SK-N-SH (cell line): ENCODE measurements at regions not wholly inside any gene's neighbourhood (a gene's known extent, or its start where the extent isn't known, plus 50 kb on each side); places are given as distances from the start of the nearest gene placed in this dataset.

Experiments
- CTCF ChIA-PET: fragments of 300-600, 350-600 bp; formaldehyde crosslinking; extraction: SDS; loops from one replicate; lab custom pipeline; 2021; lab: Yijun Ruan, JAX
- POLR2A ChIA-PET: fragments of 350-600 bp; sonication (Branson Sonifier 250); formaldehyde crosslinking; extraction: SDS; loops from one replicate; lab custom pipeline; 2020; ENCODE audit warnings: antibody characterized with exemption, inconsistent platforms; lab: Yijun Ruan, JAX
- DNase-seq: peaks from one replicate; pipeline ENCODE4 v3.0.0; 2012
- H2AFZ ChIP-seq: fragments of 200-600 bp; sonication (generic); 2 replicates; pipeline ENCODE4 v1.8.1; 2016; ENCODE audit warnings: antibody characterized with exemption, mild to moderate bottlenecking, low read depth
- H3F3A ChIP-seq: fragments of 200-600 bp; sonication (generic); replicated peaks from 2 replicates; pipeline ENCODE3; 2016; ENCODE audit warnings: antibody characterized with exemption, mild to moderate bottlenecking; ENCODE audit not compliant: insufficient read depth
- H3K27ac ChIP-seq, 2 experiments: fragments of 200-500 bp in 1 of 2; fragments of 200-600 bp in 1 of 2; sonication (Bioruptor generic) in 1 of 2; sonication (generic), shearing (Covaris generic) in 1 of 2; 2 replicates each; pipeline versions ENCODE4 v1.5.1 to v1.6.1; 2014 to 2016; ENCODE audit warnings: low read depth in 2 of 2, inconsistent platforms in 1 of 2, low read length in 1 of 2, mild to moderate bottlenecking in 1 of 2, mixed read lengths in 1 of 2
- H3K27me3 ChIP-seq: fragments of 200-600 bp; sonication (generic), shearing (Covaris generic); 2 replicates; pipeline ENCODE4 v1.6.1; 2016; ENCODE audit warnings: mixed run types; ENCODE audit not compliant: insufficient read depth
- H3K36me3 ChIP-seq, 2 experiments: fragments of 200-500 bp in 1 of 2; fragments of 200-600 bp in 1 of 2; sonication (Bioruptor generic) in 1 of 2; sonication (generic) in 1 of 2; replicated peaks in 1 of 2; 2 replicates each; pipeline versions ENCODE3 to v1.5.1; 2014 to 2016; ENCODE audit warnings: low read length in 1 of 2, mild to moderate bottlenecking in 1 of 2; ENCODE audit not compliant: insufficient read depth in 2 of 2, control insufficient read depth in 1 of 2
- H3K4me1 ChIP-seq, 2 experiments: fragments of 200-500 bp in 1 of 2; fragments of 200-600 bp in 1 of 2; sonication (Bioruptor generic) in 1 of 2; sonication (generic), shearing (Covaris generic) in 1 of 2; 2 replicates each; pipeline versions ENCODE4 v1.5.1 to v1.6.1; 2014 to 2016; ENCODE audit warnings: low read depth in 1 of 2, low read length in 1 of 2, mixed run types in 1 of 2; ENCODE audit not compliant: insufficient read depth in 2 of 2, control insufficient read depth in 1 of 2
- H3K4me2 ChIP-seq: fragments of 200-600 bp; sonication (generic), shearing (Covaris generic); 2 replicates; pipeline ENCODE4 v1.6.1; 2017; ENCODE audit warnings: mixed run types
- H3K4me3 ChIP-seq, 2 experiments: fragments of 200-500 bp in 1 of 2; fragments of 200-600 bp in 1 of 2; sonication (Bioruptor generic) in 1 of 2; sonication (generic), shearing (Covaris generic) in 1 of 2; 2 replicates each; pipeline versions ENCODE4 v1.5.1 to v1.8.1; 2014 to 2016; ENCODE audit warnings: low read depth in 2 of 2, inconsistent platforms in 1 of 2, low read length in 1 of 2, mild to moderate bottlenecking in 1 of 2, mixed read lengths in 1 of 2, moderate library complexity in 1 of 2
- H3K79me2 ChIP-seq: fragments of 200-600 bp; sonication (generic); 2 replicates; pipeline ENCODE4 v1.8.1; 2017; ENCODE audit warnings: mild to moderate bottlenecking; ENCODE audit not compliant: insufficient read depth
- H3K9ac ChIP-seq: fragments of 200-600 bp; sonication (generic); 2 replicates; pipeline ENCODE4 v1.6.1; 2017; ENCODE audit warnings: mixed run types
- H3K9me2 ChIP-seq: fragments of 200-600 bp; sonication (generic); 2 replicates; pipeline ENCODE4 v1.6.1; 2017; ENCODE audit warnings: mixed run types
- H3K9me3 ChIP-seq: fragments of 200-600 bp; sonication (generic); 2 replicates; pipeline ENCODE4 v1.6.1; 2017; ENCODE audit warnings: mixed run types, mild to moderate bottlenecking, moderate library complexity
- H4K20me1 ChIP-seq: fragments of 200-600 bp; sonication (generic); 2 replicates; pipeline ENCODE4 v1.6.1; 2017; ENCODE audit warnings: mild to moderate bottlenecking, mixed run types; ENCODE audit not compliant: insufficient read depth
- CTCF ChIP-seq: fragments of 200-600 bp; sonication (generic); IDR thresholded peaks from 2 replicates; pipeline ENCODE4 v1.6.1; 2017; ENCODE audit warnings: antibody characterized with exemption, mild to moderate bottlenecking, moderate library complexity
- ELF1 ChIP-seq: IDR thresholded peaks from 2 replicates; pipeline ENCODE4 v1.4.0; 2012
- EP300 ChIP-seq, 2 experiments: IDR thresholded peaks; 2 replicates each; pipeline versions ENCODE4 v1.4.0 to v1.6.1; 2012; ENCODE audit warnings: borderline replicate concordance in 1 of 2, low read depth in 1 of 2, low read length in 1 of 2
- FOSL2 ChIP-seq: IDR thresholded peaks from 2 replicates; pipeline ENCODE4 v1.4.0; 2012; ENCODE audit warnings: low read depth, mild to moderate bottlenecking, moderate library complexity, borderline replicate concordance
- FOXJ3 ChIP-seq: sonication (generic); formaldehyde crosslinking; IDR thresholded peaks from 2 replicates; pipeline ENCODE4 v1.5.1; 2020; ENCODE audit warnings: mild to moderate bottlenecking, missing genetic modification reagents
- FOXM1 ChIP-seq: IDR thresholded peaks from 2 replicates; pipeline ENCODE4 v1.4.0; 2012; ENCODE audit warnings: low read depth, mild to moderate bottlenecking
- GABPA ChIP-seq: IDR thresholded peaks from 2 replicates; pipeline ENCODE4 v1.4.0; 2012; ENCODE audit warnings: low read depth, mild to moderate bottlenecking
- GATA2 ChIP-seq: sonication (generic); formaldehyde crosslinking; IDR thresholded peaks from 2 replicates; pipeline ENCODE4 v1.5.0; 2020; ENCODE audit warnings: mild to moderate bottlenecking, missing genetic modification reagents
- JUND ChIP-seq: IDR thresholded peaks from 2 replicates; pipeline ENCODE4 v1.4.0; 2012
- MXI1 ChIP-seq: IDR thresholded peaks from 2 replicates; pipeline ENCODE4 v1.6.1; 2012; ENCODE audit warnings: mild to moderate bottlenecking, low read depth, low read length, improper control_type of control experiment
- NRF1 ChIP-seq: IDR thresholded peaks from 2 replicates; pipeline ENCODE4 v1.6.1; 2012; ENCODE audit warnings: low read depth, mild to moderate bottlenecking, low read length
- REST ChIP-seq: IDR thresholded peaks from 2 replicates; pipeline ENCODE4 v1.6.1; 2012; ENCODE audit warnings: mild to moderate bottlenecking, low read depth, low read length, moderate library complexity
- RXRA ChIP-seq: IDR thresholded peaks from 2 replicates; pipeline ENCODE4 v1.4.0; 2012; ENCODE audit warnings: low read depth, mild to moderate bottlenecking, borderline replicate concordance
- SIN3A ChIP-seq: IDR thresholded peaks from 2 replicates; pipeline ENCODE4 v1.6.1; 2012; ENCODE audit warnings: low read depth, mild to moderate bottlenecking, low read length, moderate library complexity, borderline replicate concordance
- TEAD4 ChIP-seq: IDR thresholded peaks from 2 replicates; pipeline ENCODE4 v1.4.0; 2012; ENCODE audit warnings: mild to moderate bottlenecking, borderline replicate concordance; ENCODE audit not compliant: insufficient read depth
- YY1 ChIP-seq: IDR thresholded peaks from 2 replicates; pipeline ENCODE4 v1.4.0; 2012; ENCODE audit warnings: low read depth, mild to moderate bottlenecking
- WGBS: methylation state at CpG from one replicate; pipeline ENCODE4 v1.1.6; 2017; ENCODE audit warnings: low lambda C conversion rate; 5-methylcytosine and 5-hydroxymethylcytosine counted together
- TF ChIP-seq, protein P1 (sequence below): fragments of 150-350 bp; IDR thresholded peaks from 2 replicates; pipeline ENCODE4 v1.6.1; 2016; ENCODE audit warnings: mild to moderate bottlenecking, low read depth, low read length
- TF ChIP-seq, protein P2 (sequence below): IDR thresholded peaks from 2 replicates; pipeline ENCODE4 v1.4.0; 2012; ENCODE audit warnings: low read depth, borderline replicate concordance
- TF ChIP-seq, protein P3 (sequence below): IDR thresholded peaks from 2 replicates; pipeline ENCODE4 v1.4.0; 2012; ENCODE audit warnings: low read depth, borderline replicate concordance

DNA sequence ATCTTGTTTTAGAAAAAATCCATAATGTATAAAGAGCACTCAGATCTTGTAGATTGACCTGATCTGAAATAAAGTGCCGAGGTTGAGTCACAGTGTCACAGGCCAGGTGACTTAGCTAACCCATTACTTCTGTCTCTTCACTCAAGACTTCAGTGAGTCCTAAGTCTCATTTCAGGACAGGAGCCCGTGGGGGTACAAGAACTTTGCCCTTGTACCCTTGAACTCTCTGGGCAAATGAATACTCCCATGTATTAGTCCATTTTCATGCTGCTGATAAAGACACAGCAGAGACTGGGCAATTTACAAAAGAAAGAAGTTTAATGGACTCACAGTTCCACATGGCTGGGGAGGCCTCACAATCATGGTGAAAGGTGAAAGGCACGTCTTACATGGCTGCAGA is 160.2 kb downstream of the ZPLD1 start:
- Histone ChIP-seq H4K20me1 (no peaks in the 10 kb centered on the region), H3K79me2 (no peaks in the 10 kb centered on the region), H3K36me3 (no peaks in the 10 kb centered on the region), H3K4me1 (no peaks in the 10 kb centered on the region), H3F3A (no peaks in the 10 kb centered on the region), H3K4me2 (no peak overlapping the region), H3K27me3 (no peaks in the 10 kb centered on the region), H3K27ac (no peak overlapping the region), H3K9me3 (no peaks in the 10 kb centered on the region)
- WGBS: 24% methylated on average over 3 of the region's 3 CpGs
- CTCF ChIA-PET: no interaction called here
- no peak for DNase-seq
- TF ChIP-seq GABPA (no peak), GATA2 (CRISPR knock-in tag) (no peak), FOXJ3 (CRISPR knock-in tag) (no peak), MXI1 (no peak), ELF1 (no peak), JUND (no peak), RXRA (no peak), FOXM1 (no peak), YY1 (no peak)
- TF ChIP-seq, protein P1, sequence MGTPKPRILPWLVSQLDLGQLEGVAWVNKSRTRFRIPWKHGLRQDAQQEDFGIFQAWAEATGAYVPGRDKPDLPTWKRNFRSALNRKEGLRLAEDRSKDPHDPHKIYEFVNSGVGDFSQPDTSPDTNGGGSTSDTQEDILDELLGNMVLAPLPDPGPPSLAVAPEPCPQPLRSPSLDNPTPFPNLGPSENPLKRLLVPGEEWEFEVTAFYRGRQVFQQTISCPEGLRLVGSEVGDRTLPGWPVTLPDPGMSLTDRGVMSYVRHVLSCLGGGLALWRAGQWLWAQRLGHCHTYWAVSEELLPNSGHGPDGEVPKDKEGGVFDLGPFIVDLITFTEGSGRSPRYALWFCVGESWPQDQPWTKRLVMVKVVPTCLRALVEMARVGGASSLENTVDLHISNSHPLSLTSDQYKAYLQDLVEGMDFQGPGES: no peak
- TF ChIP-seq, protein P2, sequence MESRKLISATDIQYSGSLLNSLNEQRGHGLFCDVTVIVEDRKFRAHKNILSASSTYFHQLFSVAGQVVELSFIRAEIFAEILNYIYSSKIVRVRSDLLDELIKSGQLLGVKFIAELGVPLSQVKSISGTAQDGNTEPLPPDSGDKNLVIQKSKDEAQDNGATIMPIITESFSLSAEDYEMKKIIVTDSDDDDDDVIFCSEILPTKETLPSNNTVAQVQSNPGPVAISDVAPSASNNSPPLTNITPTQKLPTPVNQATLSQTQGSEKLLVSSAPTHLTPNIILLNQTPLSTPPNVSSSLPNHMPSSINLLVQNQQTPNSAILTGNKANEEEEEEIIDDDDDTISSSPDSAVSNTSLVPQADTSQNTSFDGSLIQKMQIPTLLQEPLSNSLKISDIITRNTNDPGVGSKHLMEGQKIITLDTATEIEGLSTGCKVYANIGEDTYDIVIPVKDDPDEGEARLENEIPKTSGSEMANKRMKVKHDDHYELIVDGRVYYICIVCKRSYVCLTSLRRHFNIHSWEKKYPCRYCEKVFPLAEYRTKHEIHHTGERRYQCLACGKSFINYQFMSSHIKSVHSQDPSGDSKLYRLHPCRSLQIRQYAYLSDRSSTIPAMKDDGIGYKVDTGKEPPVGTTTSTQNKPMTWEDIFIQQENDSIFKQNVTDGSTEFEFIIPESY: no peak
- TF ChIP-seq, all 33 proteins: peak for 0
- H3K9ac ChIP-seq: no peak overlapping the region
- POLR2A ChIA-PET: no interaction called here
- no peaks in the 10 kb centered on the region for H3K9me2 ChIP-seq
- no peak overlapping the region for H2AFZ ChIP-seq
- H3K4me3 ChIP-seq: no peak overlapping the region

- no peaks in the 10 kb centered on the region for H3K9me2 ChIP-seq
- H3K9ac ChIP-seq: no peak overlapping the region
- H3K4me1 ChIP-seq: no peaks in the 10 kb centered on the region
- no peak overlapping the region for H3K27ac ChIP-seq
- no peaks in the 10 kb centered on the region for H3K27me3 ChIP-seq
- H4K20me1 ChIP-seq: no peaks in the 10 kb centered on the region
- no peak overlapping the region for H2AFZ ChIP-seq
- CTCF ChIA-PET: no interaction called here
- POLR2A ChIA-PET: no interaction called here
- no peaks in the 10 kb centered on the region for H3K79me2 ChIP-seq
- H3K4me2 ChIP-seq: no peak overlapping the region
- WGBS: 60% methylated on average over 7 of the region's 7 CpGs
- DNase-seq: no peak
- no peaks in the 10 kb centered on the region for H3K36me3 ChIP-seq
- no peaks in the 10 kb centered on the region for H3K9me3 ChIP-seq
- H3F3A ChIP-seq: no peaks in the 10 kb centered on the region
- no peak overlapping the region for H3K4me3 ChIP-seq
- TF ChIP-seq REST (no peak), NRF1 (no peak), FOSL2 (no peak), TEAD4 (no peak), EP300 (IDR thresholded peaks at IDR 0.05; ENCODE audit: borderline replicate concordance in 1 of 2, low read depth in 1 of 2, low read length in 1 of 2) (no peak), CTCF (no peak), FOXJ3 (CRISPR knock-in tag) (no peak), SIN3A (no peak)
- TF ChIP-seq, protein P3, sequence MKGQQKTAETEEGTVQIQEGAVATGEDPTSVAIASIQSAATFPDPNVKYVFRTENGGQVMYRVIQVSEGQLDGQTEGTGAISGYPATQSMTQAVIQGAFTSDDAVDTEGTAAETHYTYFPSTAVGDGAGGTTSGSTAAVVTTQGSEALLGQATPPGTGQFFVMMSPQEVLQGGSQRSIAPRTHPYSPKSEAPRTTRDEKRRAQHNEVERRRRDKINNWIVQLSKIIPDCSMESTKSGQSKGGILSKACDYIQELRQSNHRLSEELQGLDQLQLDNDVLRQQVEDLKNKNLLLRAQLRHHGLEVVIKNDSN: no peak
These were observed 165.2 kb downstream of the ZPLD1 start for GRCh38 chr3:102599819-102600576.
